Left renal pelvis (tissue), 4 donors: ENCODE measurements at regions not wholly inside any gene's neighbourhood (a gene's known extent, or its start where the extent isn't known, plus 50 kb on each side); places are given as distances from the start of the nearest gene placed in this dataset.
"Not testable (repeated sequence)": the region's sequence is repeated elsewhere in the genome, so short reads cannot be mapped to it uniquely, and the experiment has no call there.

Experiments
- DNase-seq, 4 donors: peaks; one replicate each; pipeline ENCODE4 v3.0.0-alpha.2; 2013; ENCODE audit warnings: low read depth in 4 of 4, low spot score in 3 of 4

GRCh38 chrX:80929251-80929650 is 119.6 kb upstream of the BRWD3 start:
- no peak for DNase-seq

GRCh38 chrX:80917919-80918318 is 108.2 kb upstream of the BRWD3 start:
- DNase-seq: no peak

- not testable (repeated sequence) for DNase-seq
These were observed 102.7 kb upstream of the BRWD3 start for GRCh38 chrX:80912351-80912750.

- DNase-seq: no peak
These were observed 70.2 kb upstream of the BRWD3 start for GRCh38 chrX:80879916-80880315.

GRCh38 chrX:80879143-80879542 is 69.5 kb upstream of the BRWD3 start:
- no peak for DNase-seq

GRCh38 chrX:80876877-80877276 is 67.2 kb upstream of the BRWD3 start:
- peak in 2 of 4 donors; percentile 0 to 22 for DNase-seq
